HG02642 (cell line): ENCODE measurements at regions not wholly inside any gene's neighbourhood (a gene's known extent, or its start where the extent isn't known, plus 50 kb on each side); places are given as distances from the start of the nearest gene placed in this dataset.
A peak's percentile ranks its signal among the peaks of the same experiment; 100 is the strongest.

Source experiments
- ATAC-seq: cut with Tn5 transposase; IDR thresholded peaks from one replicate; pipeline ENCODE4 v1.9.1; 2021; ENCODE audit warnings: mild to moderate bottlenecking; ENCODE audit not compliant: unreplicated experiment, poor library complexity

- ATAC-seq: no peak
These were observed 200.4 kb upstream of the SSTR4 start for GRCh38 chr20:22834651-22835256.

- ATAC-seq: no peak
These were observed 198.9 kb upstream of the SSTR4 start for GRCh38 chr20:22836211-22836610.

- ATAC-seq: no peak
These were observed 198.2 kb upstream of the SSTR4 start for GRCh38 chr20:22836877-22837276.

GRCh38 chr20:22838001-22838400, 197.1 kb upstream of the SSTR4 start:
- ATAC-seq: no peak

GRCh38 chr20:22841846-22842245, 193.3 kb upstream of the SSTR4 start:
- ATAC-seq: no peak

GRCh38 chr20:22842793-22843192, 192.3 kb upstream of the SSTR4 start:
- ATAC-seq: no peak

- no peak for ATAC-seq
These were observed 190.2 kb upstream of the SSTR4 start for GRCh38 chr20:22844959-22845358.

GRCh38 chr20:22846863-22847262, 188.2 kb upstream of the SSTR4 start:
- no peak for ATAC-seq

- no peak for ATAC-seq
These were observed 186.7 kb upstream of the SSTR4 start for GRCh38 chr20:22848364-22848763.

- peak; percentile 52 for ATAC-seq
These were observed 183.3 kb upstream of the SSTR4 start for GRCh38 chr20:22851679-22852346.

GRCh38 chr20:22861231-22861980, 173.7 kb upstream of the SSTR4 start:
- ATAC-seq: no peak

- ATAC-seq: no peak
These were observed 173.1 kb upstream of the SSTR4 start for GRCh38 chr20:22861990-22862389.

- no peak for ATAC-seq
These were observed 172.4 kb upstream of the SSTR4 start for GRCh38 chr20:22862671-22863230.

GRCh38 chr20:22863826-22864225, 171.3 kb upstream of the SSTR4 start:
- no peak for ATAC-seq

- no peak for ATAC-seq
These were observed 168.2 kb upstream of the SSTR4 start for GRCh38 chr20:22866812-22867341.

- no peak for ATAC-seq
These were observed 156.9 kb upstream of the SSTR4 start for GRCh38 chr20:22878166-22878565.

- no peak for ATAC-seq
These were observed 154.8 kb upstream of the SSTR4 start for GRCh38 chr20:22880277-22880676.

GRCh38 chr20:22887796-22888195, 147.3 kb upstream of the SSTR4 start:
- ATAC-seq: no peak

GRCh38 chr20:22890594-22891300, 144.4 kb upstream of the SSTR4 start:
- ATAC-seq: no peak

GRCh38 chr20:22901164-22901563, 133.9 kb upstream of the SSTR4 start:
- no peak for ATAC-seq
